ENCODE measurements at regions not wholly inside any gene's neighbourhood (a gene's known extent, or its start where the extent isn't known, plus 50 kb on each side); places are given as distances from the start of the nearest gene placed in this dataset.

DNA sequence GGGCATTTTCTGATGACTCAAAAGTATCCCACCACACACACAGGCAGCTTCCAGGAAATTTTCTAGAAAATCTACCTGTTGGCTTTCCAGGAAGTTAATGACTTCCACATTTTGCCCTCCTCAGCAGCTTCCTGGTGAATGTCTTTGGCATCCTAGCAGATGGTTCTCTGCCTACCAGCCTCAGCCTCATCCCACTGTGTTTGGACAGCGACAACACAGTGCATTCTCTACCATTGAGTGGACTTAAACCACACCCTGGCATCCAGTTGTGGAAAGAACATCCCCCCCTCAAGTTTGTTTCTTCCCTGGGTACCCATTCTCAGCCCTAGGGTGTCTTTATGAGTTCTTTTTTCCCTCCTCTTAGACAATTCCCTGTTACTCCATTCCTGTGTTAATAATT is 50.8 kb upstream of the GADL1 start:
- no peak for DNase-seq

DNA sequence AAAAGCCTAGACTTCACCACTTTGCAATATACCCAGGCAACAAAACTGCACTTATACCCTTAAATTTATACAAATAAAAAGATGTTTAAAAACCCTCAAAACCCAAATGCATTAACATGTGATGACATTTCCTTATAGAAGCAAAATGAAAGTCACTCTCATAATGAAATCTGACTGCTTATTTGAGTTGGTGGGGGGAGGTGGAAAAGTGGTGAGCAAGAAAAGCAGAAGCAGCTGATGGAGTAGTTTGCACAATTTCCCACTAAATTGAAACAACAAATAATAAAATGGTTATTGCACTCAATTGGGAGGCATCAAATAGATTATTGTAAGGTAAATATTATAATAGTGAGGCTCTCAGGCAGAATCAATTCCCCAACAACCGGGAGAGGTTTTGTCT is 54.0 kb upstream of the GADL1 start:
- no peak for DNase-seq

DNA sequence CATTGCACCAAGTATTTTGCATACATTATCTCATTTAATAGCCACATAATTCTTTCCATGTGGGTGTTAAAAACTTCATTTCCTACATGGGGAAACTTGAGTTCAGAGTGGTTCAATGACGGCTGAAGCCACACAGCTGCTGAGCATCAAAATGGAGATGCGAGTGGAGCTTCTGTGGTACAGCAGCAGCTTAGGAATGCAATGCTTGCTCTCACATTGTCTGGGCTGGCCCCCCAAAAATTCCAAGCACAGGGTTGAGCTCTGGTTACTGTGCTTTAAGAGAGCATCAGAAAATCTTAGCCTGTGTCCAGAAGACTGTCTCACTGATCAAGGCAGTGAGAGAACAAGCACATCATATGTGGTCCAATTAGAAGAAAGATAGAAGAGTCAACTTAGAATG is 57.4 kb upstream of the GADL1 start:
- DNase-seq = no peak

DNA sequence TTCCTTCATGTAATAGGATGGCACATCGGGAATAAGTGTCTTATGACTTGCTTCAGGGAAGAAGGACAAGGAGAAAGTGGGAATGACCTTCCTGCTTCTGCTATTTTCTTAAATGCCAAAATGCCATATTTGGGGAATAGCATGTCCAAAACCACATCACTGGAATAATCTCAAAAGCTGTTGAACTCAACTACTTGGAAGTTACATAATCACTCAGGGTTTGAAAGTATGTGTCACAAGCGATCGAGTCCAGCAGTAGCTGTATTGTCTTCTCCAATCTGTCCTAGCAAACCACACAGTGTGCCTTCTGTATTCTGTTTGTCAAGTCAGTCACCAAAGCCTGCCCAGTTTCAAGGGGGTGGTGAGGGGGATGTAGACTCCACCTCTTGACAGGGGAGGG is 58.3 kb upstream of the GADL1 start:
- DNase-seq = no peak

DNA sequence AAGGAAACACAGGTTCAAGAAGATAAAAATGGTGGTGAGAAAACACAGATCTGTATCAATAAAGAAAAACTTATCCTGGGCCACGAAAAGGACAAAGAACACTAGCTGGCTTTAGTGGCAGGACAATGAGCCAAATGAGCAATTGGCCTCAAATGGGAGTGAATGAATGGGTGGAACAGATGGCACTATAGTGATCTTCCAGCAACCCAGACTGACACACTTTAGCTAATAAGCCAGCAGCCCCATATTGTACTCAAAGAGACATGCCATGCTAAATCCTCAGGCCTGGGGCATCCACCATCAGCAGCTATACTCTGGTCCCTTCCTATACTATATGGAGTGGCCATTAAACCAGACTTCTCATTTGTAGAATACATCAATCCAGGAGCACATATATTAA is 60.0 kb upstream of the GADL1 start:
- DNase-seq = no peak

DNA sequence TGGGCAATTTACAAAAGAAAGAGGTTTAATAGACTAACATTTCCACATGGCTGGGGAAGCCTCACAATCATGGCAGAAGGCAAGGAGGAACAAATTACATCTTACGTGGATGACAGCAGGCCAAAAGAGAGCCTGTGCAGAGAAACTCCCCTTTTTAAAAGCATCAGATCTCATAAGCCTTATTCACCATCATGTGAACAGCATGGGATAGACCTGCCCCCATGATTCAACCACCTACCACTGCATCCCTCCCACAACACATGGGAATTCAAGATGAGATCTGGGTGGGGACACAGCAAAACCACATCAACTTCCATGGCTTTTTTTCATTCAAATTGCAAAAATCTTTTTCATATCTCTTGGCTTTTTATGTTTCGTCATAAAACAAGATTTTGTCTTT is 67.6 kb upstream of the GADL1 start:
- no peak for DNase-seq

DNA sequence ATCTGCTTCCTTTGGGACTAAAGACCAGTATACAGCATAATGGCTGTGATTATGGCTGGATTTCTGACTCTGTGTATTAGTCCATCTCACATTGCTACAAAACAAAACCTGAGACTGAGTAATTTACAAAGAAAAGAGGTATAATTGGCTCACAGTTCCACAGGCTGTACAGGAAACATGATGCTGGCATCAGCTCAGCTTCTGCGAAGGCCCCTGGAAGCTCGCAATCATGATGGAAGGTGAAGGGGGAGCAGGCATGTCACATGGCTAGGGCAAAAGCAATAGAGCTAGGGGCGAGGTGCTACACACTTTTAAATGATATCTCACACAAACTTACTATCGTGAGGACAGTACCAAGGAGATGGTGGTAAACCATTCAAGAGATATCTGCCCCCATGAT is 68.0 kb upstream of the GADL1 start:
- DNase-seq = no peak

DNA sequence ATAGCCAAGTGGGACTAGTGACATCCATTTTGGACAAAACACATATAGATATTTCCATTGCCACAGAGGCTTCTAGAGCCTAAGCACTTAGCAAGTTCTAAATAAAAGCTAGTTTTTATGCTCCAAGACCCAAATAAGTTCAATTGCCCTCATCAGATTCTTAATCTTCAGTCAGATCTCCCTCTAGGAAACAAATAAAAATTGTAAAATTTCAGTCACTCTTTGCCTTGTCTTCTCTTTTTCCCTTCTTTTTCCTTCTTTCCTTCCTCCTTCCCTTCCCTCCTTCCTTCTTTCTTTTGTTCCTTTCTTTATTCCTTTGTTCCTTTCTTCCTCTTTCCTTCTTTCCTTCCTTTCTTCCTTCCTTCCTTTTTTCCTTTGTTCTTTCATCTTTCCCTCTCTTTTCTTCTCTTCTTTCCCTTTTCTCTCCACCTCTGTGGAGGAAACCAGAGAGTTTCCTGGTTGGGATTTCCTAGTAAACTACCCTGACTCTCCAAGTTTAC is 68.8 kb upstream of the GADL1 start:
- DNase-seq = no peak

DNA sequence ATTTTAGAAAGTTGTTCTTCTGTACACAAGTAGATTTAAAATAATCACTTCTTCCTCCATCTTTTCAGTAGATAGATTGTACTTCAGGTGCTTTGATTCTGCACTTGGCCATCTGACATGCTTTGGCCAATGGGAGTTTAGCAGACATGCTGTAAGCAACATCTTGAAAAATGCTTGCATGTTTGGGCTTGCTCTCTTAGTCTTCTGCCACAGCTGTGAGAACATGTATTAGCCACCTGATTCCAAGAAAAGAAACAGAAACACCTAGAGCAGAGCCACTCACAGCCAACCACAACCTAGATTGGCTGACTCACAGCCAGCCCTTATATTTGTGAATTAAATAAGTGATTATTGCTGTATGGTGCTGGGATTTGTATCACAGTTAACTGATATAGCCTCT is 70.2 kb upstream of the GADL1 start:
- no peak for DNase-seq

DNA sequence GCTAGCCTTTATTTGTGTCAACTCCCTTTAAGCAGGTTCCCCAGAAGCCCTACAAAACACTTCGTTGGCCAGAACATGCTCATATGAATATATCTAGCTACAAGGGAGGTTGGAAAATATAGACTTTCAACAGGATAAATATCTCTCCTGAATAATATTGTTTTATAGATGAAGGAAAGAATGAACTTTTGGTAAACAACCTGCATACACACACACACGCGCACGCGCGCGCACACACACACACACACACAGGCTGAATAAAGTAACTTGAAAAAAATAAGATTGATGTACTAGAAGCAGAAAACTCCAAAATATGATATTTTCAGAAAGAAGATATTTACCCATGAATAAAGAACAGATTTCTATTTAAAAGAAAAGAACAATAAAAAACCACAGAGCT is 72.4 kb upstream of the GADL1 start:
- DNase-seq = no peak

DNA sequence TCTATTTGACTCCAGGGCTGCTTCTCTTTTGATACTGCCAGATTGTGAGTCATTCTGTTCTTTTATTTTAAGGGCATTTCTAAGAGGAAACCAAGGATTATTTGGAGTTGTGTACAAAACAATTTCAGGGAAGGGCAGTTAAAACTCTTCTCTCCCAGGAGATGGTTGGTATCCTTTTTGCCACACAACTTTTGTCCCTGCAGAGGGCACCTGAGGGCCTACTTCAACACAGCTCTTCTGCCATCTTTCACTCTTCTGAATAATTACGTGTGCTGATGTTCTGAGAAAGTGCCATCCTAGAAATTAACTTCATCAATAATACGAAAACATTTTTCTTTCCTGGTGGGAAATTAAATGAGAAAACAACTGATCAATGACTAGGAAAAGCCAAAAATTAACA is 75.7 kb upstream of the GADL1 start:
- DNase-seq = no peak

DNA sequence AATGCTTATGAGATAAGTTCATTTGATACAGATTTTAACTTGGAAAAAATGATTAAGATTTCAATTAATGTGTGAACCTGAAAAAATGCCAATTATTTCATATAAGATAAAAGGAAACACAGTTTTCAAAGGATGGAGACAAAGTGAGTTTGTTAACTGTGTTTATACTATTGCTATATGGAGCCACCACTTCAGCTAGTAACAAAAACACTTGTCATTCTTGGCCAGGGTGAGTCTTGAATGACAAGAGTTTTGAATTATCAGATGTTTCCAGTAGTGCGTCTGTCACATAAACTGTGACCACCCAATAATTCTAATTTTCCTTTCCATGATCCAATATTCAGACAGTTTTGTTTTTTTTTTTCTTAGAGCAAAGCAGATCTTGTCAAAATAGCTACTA is 78.0 kb upstream of the GADL1 start:
- DNase-seq = no peak

DNA sequence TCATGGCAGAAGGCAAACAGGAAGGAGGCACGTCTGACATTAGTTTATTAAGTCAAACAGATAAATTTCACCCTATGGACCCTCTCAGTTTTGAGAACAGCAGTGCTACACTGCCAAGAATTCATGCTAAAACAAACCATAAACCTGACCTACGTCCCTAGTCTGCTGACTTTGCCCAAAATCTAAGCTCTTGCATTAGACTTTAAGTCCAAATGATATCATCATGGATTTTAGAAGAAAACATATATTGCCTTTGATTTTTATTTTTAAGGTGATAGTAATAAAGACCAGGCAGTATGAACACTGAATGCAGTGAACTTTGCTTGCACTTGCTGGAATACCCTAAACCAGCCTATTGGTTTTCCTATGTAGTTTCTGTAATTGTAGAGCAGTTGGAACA is 79.6 kb upstream of the GADL1 start:
- no peak for DNase-seq

DNA sequence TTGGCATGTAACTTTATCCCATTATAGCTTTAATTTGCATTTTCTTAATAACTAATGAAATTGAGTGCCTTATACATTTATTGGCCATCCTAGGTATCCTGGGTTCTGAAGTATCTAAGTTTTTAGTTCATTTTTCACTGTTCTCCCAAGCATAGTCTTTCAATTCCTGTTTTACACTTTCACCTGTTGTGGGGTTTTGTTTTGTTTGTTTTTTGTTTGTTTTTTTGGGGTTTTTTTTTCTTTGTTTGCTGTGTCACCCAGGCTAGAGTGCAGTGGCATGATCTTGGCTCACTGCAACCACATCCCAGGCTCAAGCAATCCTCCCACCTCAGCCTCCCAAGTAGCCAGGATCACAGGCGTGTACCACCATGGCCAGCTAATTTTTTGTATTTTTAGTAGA is 83.1 kb upstream of the GADL1 start:
- no peak for DNase-seq

DNA sequence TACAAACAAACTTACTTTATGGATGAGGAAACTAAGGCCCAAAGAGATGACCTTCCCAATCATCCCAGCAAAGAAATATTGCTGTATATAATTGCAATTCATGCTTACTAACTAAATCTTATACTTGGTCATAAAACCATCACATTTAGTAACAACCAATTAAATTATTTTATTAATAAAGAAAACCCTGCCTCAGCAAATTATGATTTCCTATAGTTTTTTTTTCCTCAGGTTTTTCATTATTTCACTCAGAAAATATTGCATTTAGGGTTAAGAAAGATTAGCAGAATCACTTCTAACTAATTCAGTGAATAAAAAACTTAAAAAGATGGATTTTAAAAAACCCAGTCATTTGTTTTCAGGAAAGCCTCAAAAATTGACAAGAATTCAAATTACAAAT is 86.5 kb upstream of the GADL1 start:
- no peak for DNase-seq

DNA sequence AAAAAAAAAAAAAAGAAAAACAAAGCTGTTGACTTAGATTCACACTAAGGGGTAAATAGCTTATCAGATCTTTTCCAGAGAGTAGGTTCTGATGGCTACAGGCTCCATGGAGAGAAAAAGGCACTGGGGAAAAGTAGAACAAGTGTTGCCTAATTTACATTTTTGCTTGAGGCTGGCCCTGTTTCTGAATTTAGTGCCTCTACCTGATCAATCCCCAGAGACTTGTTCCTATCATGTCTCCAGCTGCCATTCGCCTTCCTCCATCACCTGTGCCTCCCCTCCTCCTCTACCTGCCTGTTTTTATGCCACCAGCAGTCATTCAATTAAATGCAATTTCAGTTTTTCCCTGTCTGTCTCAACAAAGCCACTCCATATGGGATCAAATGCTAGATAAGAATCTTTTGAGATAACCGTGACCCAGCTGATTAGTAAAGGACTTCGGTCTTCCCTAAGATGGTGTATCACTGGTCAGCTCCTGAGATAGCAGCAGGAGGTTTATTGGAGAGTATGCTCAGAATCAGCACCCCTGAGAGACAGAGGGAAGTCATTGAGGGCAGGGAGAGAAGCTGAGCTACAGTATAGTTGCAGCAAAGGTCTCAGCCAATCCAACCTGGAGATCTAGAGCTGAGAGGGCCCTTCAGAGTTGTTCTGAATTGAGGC is 88.1 kb upstream of the GADL1 start:
- DNase-seq = no peak

DNA sequence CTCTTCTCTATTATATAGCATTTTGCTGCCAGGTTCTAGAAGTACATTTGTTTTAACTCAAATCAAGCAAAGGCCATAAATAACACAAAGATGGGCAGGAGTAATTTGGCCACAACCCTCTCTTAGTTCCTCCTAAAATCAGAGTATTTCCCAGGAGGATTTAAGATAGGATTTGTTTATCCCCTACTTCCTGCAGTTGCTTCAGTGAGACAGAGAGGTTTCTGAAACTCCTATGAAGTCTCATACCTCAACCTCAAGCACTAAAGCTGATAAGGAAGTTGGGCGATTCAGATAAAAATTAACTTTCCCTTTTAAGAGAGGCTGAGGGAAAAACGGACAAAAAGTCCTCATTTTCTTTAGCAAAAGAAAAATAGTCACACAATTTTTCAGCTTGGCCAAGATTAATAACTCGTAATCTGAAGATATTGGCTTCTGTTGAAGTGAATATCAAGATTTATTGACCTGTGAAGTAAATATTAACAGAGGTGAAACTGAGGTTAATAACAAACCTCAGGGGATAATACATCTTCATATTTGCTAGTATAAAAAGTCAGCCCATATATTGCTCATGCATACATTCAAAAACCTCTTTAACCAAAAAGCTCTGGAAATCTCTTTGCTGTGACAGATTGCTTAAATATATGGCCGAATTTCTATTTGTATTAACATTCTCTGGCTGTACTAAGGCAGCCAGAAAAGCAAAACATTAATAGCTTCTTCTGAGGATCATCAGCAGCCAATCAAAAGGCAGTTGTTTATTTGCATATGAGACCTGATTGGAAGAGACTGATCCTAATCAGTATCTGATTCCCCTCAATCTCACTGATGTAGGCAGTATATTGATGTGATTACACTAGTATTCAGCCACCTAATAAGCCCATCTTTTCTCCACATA is 90.6 kb upstream of the GADL1 start:
- DNase-seq = no peak

DNA sequence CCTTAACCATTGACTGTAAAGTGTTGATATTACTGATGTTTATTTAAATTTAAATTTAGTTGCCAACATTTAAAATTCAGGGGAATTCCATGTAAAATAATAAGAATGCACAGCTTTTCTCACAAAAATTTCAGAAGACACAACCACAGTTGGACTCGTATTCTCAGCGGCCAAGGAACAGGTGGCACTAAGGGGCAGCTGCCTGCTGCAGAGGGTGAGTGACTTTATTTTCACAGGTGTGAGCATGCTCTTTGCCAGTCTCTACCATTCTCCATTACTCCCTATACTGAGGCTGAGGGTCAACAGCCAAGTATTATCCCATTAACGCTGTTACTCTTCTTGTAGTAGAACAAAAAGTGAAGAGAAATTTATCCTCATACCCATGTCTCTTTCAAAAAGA is 92.1 kb upstream of the GADL1 start:
- no peak for DNase-seq

DNA sequence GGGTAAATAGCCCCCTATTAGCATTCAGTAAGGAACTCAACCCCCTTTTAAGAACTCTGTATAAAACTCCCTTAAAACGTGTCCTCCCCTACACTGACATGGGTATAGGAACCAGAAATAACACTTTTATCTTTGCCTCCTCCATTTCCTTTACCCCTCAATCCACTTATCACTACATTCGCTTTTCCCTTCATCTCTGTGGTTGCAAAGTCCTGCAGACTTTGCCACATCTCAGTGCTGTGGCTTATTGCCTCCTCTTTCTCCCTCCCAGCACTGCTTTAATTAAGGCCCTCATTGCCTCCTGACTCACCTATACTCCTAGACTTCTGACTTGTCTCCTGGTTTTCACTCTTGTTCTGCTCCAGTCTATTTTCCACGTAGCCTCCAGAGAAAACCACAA is 94.3 kb upstream of the GADL1 start:
- no peak for DNase-seq

DNA sequence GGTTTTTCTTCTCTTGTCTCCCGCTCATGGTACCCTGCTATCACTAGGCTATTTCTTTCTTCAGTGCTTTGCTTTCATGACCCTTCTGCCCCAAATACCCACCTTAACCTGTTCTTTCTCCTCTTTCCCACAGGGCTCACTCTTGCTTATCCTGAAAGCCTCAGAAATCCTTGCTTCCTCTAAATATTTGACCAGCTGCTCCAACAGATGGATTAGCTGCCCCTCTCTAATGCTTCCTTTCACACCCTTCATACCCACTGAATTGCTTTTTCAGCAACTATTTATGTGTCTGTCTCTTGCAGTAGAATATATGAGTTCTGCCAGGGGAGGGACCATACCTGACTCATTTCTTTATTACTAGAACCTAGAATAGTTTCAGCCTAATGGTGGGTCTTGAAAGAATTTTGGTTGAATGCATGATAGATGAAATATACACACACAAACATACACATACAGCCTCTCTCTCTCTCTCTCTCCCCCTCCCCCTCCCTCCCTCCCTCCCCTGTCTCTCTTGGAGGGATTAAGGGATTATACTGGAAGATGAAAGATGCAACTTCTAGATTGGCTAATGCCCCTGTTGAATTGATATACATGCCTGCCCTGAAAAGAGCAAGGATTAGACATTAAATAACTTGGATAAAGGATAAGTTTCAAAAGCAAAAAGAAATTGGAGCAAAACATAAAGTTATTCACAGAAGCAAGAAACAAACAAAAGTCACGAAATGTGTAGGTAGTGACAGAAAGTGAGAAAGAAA is 95.0 kb upstream of the GADL1 start:
- no peak for DNase-seq

DNA sequence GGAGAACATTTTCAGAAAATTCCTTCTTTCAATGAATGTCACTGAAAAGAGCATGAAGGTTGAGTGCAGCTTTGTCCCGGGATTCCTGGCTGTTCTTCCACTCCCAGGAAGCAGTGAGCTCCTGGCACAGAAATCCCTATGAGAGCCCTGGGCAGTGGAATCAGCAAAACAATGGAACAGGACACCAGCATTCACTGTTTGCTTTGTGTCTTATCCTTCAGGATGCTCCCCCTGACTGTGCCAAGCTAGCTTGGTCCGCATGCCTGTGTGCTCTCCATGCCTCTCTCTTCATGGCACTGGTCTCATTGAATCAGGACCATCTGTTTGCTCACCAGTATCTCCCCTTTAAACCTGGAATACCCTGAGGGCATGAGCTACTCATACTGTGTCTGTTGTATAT is 102.0 kb upstream of the GADL1 start:
- no peak for DNase-seq

DNA sequence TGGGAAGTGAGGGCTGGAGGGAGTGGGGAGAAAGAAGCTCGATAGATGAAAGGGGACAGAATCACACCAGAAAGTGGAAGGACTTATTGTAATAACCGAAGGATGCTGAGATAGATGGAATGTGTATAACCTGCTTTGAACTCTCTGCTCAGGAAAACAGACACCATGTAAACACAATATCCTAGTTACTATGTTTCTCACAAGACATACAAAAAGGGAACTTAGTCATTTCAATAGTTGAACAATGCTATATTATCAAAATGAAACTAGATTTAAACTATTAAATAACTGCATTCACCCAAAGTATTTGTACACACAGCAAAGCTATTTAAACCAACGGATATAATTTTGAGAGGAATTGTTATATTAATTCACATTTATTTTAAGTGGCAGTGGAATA is 108.3 kb upstream of the GADL1 start:
- DNase-seq = no peak

DNA sequence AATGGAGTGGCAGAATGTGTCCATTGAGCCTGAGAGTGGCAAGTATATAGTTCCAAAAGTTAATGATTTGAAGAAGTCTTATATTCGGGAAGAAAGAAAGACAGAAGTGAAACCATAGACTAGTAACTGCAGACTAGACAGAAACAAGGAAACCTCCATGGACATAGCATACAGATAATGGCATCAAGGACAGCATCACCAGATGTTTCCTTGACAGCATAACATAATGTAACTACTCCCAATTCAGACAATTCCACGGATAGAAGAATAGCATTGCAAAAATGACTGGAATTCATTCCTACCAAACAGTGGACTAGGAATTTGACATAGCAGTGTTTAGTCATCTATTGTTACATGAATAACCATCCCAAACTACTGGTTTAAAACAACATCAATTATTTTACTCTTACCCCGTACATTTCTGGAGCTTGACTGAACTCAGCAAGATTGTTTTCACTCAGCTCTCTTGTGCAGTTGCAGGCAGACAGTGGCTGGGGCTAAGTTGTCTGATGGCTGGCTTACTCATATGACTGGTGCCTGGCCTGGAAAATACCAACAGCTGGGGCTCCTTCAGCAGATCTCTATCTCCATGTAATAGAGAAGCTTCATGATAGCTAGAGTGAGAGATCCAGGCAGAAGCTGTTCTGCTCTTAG is 109.7 kb upstream of the GADL1 start:
- no peak for DNase-seq

Data from DMS79 treated with DMSO at 0.1 percent for 48 hours (cell line).